SK-N-DZ (cell line): ENCODE measurements at regions not wholly inside any gene's neighbourhood (a gene's known extent, or its start where the extent isn't known, plus 50 kb on each side); places are given as distances from the start of the nearest gene placed in this dataset.
A peak's percentile ranks its signal among the peaks of the same experiment; 100 is the strongest.

Source experiments
- DNase-seq: peaks from one replicate; pipeline ENCODE4 v3.0.0-alpha.2; 2015; ENCODE audit warnings: low spot score

GRCh38 chr15:46703020-46703861 lies 1014.1 kb upstream of the SEMA6D start:
- peak; percentile 9 for DNase-seq

GRCh38 chr15:46703871-46704637 lies 1013.3 kb upstream of the SEMA6D start:
- DNase-seq: no peak

DNA sequence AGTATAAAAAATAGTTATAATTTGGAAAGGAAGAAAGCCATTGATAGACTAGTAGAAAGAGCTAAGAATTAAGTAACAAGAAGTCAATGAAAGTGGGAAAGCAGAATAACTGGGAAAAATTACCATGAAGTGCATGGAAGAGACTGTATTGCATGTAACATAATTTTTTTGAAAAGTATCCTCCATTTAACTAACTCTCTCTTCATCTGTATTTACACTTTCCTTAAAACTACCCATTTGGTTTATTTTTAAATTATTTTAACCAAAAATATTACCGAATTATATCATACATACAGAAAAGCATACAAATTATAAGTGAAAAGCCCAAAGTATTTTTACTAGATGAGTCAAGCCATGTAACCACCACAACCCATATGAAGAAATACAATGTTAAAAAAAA lies 1009.9 kb upstream of the SEMA6D start:
- no peak for DNase-seq

- no peak for DNase-seq
Measured at GRCh38 chr15:46708226-46708625, 1009.1 kb upstream of the SEMA6D start.

DNA sequence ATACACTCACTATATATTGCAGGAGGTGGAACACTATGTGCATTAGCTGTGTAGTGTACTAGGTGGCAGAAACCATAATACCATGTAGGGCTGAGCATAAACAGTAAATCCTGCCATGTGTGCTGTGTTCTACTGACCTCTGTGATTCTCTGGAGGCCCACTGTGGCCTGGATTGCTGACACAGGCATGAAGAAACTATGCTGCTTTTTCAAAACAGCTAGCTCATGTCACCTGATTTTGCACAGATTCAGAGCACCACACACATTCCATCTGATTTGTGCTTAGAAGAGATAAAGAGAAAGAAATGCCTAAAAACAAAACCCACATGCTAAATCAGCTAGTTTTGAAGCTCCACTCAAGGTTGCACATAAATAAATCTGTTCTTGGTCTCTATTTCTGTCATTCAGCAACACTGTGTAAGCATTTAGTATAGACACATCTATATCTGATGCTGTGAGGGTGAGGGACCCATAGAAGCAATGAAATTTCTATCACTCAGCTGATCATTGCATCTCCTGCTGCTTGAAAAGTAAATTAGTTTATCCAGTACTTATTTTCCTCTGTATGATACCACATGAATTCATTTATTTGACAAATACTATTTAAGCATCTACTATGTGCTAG lies 1007.7 kb upstream of the SEMA6D start:
- peak; percentile 22 for DNase-seq

GRCh38 chr15:46710401-46710960 lies 1006.8 kb upstream of the SEMA6D start:
- DNase-seq: peak; percentile 69

- peak; percentile 60 for DNase-seq
Measured at GRCh38 chr15:46713045-46713444, 1004.3 kb upstream of the SEMA6D start.

GRCh38 chr15:46714950-46715349 lies 1002.4 kb upstream of the SEMA6D start:
- DNase-seq: no peak

- no peak for DNase-seq
Measured at GRCh38 chr15:46723308-46723707, 994.0 kb upstream of the SEMA6D start.

DNA sequence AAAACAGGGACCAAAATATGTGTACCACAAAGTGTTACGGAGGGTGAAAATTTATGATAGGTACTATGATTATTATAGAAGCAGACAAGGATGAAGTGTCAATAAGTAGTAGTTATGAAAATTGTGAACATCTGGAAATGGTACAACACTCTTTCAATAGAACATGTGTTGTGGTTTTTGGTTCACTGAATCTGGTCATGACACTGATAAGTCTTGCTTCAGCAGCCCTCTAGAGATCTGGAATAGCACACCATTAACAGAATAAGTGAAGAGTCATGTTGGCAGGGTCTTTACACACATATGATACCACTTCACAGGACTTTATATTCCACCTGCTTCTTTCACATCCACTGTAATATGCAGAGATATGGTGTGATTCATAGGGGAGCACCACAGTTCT lies 985.2 kb upstream of the SEMA6D start:
- no peak for DNase-seq

DNA sequence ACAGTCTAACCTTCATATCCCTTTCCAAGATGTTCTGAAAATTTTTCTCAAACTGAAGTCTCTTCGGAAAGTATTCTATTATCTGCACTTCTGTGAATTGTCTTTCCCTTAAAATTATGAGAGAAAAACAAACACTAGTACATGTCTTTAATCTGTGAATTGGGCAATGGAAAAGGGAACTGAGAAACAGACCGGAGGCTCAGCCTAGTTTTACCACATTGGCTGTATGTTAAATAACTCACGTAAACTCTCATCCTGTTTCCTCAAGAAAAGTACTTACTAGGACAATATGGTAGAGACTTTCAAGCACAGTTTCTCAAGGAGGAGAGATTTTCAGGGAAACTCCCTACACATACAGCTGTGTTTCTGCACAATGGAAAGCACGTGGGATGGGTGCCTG lies 982.2 kb upstream of the SEMA6D start:
- no peak for DNase-seq

DNA sequence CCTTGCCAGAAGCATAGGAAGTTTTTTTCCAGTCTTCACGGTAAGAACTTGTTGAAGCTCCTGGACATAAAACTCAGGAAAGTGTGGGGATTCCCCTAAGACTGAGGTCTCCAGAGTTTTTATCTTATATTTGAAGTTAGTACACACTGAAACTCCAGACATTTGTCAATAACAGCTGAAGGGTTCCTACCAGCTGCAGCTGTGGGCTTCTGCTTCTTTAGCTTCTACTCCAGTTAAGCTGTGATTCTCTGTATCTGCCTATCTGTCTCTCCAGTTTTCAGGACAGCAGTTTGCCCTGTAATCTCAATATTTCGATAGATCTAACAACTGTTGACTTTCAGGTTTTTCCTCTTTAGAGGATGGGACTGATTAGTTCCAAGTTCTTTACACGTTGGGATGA lies 966.0 kb upstream of the SEMA6D start:
- no peak for DNase-seq

DNA sequence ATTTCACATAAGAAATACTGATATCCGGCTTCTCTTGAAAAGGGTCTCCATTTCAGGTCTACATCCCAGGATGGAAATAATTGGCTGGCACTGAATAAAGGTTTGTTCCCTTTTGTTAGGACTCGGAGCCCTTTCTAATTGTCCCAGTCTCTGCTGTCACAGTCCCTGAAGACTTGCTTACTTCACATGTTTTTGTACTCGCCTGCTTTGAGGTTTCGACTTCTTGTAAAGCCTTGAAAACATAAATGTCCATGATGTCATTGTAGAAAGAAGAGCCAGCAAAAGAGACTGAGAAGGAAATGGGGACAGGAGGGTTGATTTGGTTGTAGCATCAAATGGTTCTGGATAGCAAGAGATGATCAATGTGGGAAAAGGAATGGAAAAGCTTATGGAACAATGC lies 963.4 kb upstream of the SEMA6D start:
- no peak for DNase-seq

DNA sequence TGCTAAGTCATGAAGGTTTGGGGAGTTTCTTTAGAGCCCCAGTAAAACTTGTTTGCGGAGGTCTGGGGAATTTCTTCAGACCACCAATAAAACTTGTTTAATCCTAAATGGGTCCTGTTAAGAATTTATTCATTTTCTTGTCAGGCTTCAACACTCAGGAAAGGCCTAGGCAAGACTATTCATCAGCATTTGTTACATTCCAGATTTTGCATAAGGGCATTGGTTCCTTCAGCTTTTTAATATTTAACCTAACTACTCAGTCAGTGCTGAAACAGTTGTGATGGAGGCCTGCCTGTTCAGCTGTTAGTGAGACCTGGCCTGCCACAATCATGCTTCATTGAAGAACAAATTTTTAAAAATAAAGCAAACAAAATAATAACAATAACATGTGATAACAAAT lies 954.2 kb upstream of the SEMA6D start:
- no peak for DNase-seq

- no peak for DNase-seq
Measured at GRCh38 chr15:46764851-46765250, 952.5 kb upstream of the SEMA6D start.

GRCh38 chr15:46766021-46766420 lies 951.3 kb upstream of the SEMA6D start:
- peak; percentile 54 for DNase-seq

- DNase-seq: peak; percentile 17
Measured at GRCh38 chr15:46768287-46768686, 949.0 kb upstream of the SEMA6D start.

GRCh38 chr15:46773016-46773415 lies 944.3 kb upstream of the SEMA6D start:
- no peak for DNase-seq

- no peak for DNase-seq
Measured at GRCh38 chr15:46778876-46779275, 938.4 kb upstream of the SEMA6D start.

DNA sequence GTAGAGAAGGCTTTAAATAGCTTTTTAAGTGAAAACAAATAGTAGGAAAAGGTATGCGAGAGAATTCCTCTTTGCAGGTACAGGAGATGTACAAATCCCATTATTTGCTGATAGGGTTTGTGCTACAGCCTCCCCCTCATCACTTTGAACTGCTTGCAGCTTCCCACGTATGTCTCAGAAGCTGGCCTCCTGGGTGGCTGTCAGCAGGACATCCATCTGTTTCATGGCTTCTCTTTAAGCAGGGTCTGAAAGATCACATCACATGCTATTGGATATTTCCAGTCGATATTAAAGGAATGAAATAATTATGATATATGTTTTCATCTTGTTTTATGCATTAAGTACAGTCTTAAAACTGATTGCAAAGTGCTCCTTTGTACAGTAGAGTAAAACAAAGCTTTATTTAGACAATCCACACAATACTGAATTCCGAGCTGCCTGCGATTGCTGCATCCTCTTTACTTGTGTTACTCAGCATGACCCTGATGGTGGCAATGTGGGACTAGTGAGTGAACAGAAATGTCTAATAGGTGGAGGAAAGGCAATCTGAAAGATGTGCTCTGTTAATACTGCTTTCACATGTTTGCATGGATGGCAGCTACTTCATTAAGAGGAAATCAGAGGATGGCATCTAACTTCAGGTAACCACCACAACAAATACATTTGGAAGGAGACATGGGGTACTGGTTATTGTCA lies 930.6 kb upstream of the SEMA6D start:
- DNase-seq: peak; percentile 56

GRCh38 chr15:46795685-46796084 lies 921.6 kb upstream of the SEMA6D start:
- no peak for DNase-seq

DNA sequence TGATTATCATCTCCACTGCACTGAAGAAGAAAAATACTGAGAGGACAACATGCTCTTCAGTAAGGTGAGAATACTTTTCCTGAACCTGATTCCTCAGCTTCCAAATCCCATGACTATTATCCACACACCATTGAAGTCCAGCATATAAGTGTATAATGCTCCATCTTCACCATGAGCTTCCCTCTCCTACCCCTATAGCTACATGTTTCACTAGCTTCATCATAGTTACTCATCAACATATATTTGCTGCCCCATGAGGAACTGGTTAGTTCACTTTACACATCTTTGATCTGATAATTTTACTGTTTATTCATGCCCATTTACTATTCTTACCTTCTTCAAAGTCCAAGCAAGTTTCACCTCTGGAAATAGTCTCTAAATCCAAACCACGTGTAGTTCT lies 908.5 kb upstream of the SEMA6D start:
- DNase-seq: no peak
